ENCODE measurements at regions not wholly inside any gene's neighbourhood (a gene's known extent, or its start where the extent isn't known, plus 50 kb on each side); places are given as distances from the start of the nearest gene placed in this dataset.
"Not testable (repeated sequence)": the region's sequence is repeated elsewhere in the genome, so short reads cannot be mapped to it uniquely, and the experiment has no call there.

- H3K4me1 ChIP-seq (ENCODE audit: control insufficient read depth, insufficient read depth, low read length): no peaks in the 10 kb centered on the region
- H3K4me3 ChIP-seq (ENCODE audit: low read length): no peak overlapping the region
- H3K9me3 ChIP-seq (ENCODE audit: control insufficient read depth, low read length): no peaks in the 10 kb centered on the region
- no peaks in the 10 kb centered on the region for H3K36me3 ChIP-seq (ENCODE audit: control insufficient read depth, insufficient read depth, low read length)
- no peak overlapping the region for H3K9ac ChIP-seq (ENCODE audit: low read length)
- H3K27me3 ChIP-seq (ENCODE audit: control insufficient read depth, insufficient read depth, low read length): no peaks in the 10 kb centered on the region
Observed at GRCh38 chr5:167850911-167851310, 440.5 kb upstream of the WWC1 start.

DNA sequence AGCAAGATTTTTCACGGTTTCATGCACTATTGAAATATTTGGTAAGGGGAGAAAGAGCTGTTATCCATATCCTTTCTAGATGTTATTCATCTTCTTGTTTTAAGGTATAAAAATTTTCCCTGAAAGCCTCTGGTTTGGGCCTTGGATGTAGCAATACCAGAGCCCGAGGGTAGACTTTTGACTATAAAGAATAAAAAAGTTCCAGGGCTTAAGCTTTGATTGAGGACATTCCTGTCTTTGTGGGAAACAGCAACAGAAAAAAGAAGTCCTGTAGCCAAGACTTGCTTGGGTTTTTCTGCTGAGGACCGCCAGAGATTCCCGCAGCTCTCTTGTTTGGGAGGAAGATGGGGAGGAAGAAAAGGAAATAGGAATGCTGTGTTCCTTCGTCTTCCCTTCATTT, 440.0 kb upstream of the WWC1 start:
- Histone ChIP-seq H3K4me1 (ENCODE audit: control insufficient read depth, insufficient read depth, low read length) (no peaks in the 10 kb centered on the region), H3K4me3 (ENCODE audit: low read length) (no peak overlapping the region), H3K9ac (ENCODE audit: low read length) (no peak overlapping the region), H3K9me3 (ENCODE audit: control insufficient read depth, low read length) (no peaks in the 10 kb centered on the region), H3K36me3 (ENCODE audit: control insufficient read depth, insufficient read depth, low read length) (no peaks in the 10 kb centered on the region), H3K27me3 (ENCODE audit: control insufficient read depth, insufficient read depth, low read length) (no peaks in the 10 kb centered on the region)

DNA sequence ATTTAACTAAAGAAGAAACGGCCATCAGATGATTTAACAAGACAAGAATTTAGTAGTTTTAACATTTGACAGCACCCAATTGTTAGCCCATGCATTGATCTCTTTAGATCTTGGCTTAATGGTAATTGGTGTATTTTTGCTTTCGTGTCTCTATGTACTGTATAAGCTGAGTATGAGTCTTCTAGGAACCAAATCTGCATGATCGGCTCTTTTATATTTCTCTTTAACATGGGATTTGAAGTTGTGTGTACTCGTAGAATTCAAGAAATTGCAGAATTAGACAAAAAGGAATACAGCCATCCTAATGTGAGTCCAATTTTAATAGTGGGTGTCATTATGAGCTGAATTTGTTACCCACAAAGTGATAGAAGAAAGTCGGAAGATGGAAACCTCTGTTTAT, 438.9 kb upstream of the WWC1 start:
- H3K36me3 ChIP-seq (ENCODE audit: control insufficient read depth, insufficient read depth, low read length): no peaks in the 10 kb centered on the region
- no peaks in the 10 kb centered on the region for H3K27me3 ChIP-seq (ENCODE audit: control insufficient read depth, insufficient read depth, low read length)
- H3K9ac ChIP-seq (ENCODE audit: low read length): no peak overlapping the region
- no peaks in the 10 kb centered on the region for H3K9me3 ChIP-seq (ENCODE audit: control insufficient read depth, low read length)
- no peaks in the 10 kb centered on the region for H3K4me1 ChIP-seq (ENCODE audit: control insufficient read depth, insufficient read depth, low read length)
- H3K4me3 ChIP-seq (ENCODE audit: low read length): no peak overlapping the region

DNA sequence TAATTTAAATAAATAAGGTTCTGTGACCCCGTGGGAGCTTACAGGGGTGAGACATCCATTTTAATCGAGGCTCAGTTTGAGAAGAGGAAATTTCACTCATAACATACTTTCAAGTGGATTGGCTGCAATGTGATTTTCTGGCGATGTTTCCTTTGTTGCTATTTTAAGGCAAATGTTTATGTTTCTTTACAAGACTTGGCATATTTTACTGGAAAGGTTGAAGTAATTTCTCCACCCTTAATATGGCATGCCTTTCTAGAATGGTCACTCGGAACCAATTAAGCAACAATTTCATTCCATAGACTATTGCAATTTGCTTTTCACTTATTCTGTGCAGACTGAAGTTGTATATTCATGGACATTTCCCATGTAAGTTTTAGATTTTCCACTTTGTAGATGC, 438.0 kb upstream of the WWC1 start:
- Histone ChIP-seq H3K9me3 (ENCODE audit: control insufficient read depth, low read length) (no peaks in the 10 kb centered on the region), H3K4me1 (ENCODE audit: control insufficient read depth, insufficient read depth, low read length) (no peaks in the 10 kb centered on the region), H3K9ac (ENCODE audit: low read length) (no peak overlapping the region), H3K27me3 (ENCODE audit: control insufficient read depth, insufficient read depth, low read length) (no peaks in the 10 kb centered on the region), H3K36me3 (ENCODE audit: control insufficient read depth, insufficient read depth, low read length) (no peaks in the 10 kb centered on the region), H3K4me3 (ENCODE audit: low read length) (no peak overlapping the region)

GRCh38 chr5:167855818-167856217, 435.6 kb upstream of the WWC1 start:
- no peak overlapping the region for H3K9ac ChIP-seq (ENCODE audit: low read length)
- no peaks in the 10 kb centered on the region for H3K9me3 ChIP-seq (ENCODE audit: control insufficient read depth, low read length)
- H3K4me1 ChIP-seq (ENCODE audit: control insufficient read depth, insufficient read depth, low read length): no peaks in the 10 kb centered on the region
- H3K4me3 ChIP-seq (ENCODE audit: low read length): no peak overlapping the region
- no peaks in the 10 kb centered on the region for H3K36me3 ChIP-seq (ENCODE audit: control insufficient read depth, insufficient read depth, low read length)
- no peaks in the 10 kb centered on the region for H3K27me3 ChIP-seq (ENCODE audit: control insufficient read depth, insufficient read depth, low read length)

- H3K9ac ChIP-seq (ENCODE audit: low read length): no peak overlapping the region
- H3K4me3 ChIP-seq (ENCODE audit: low read length): no peak overlapping the region
- no peaks in the 10 kb centered on the region for H3K9me3 ChIP-seq (ENCODE audit: control insufficient read depth, low read length)
- no peaks in the 10 kb centered on the region for H3K27me3 ChIP-seq (ENCODE audit: control insufficient read depth, insufficient read depth, low read length)
- H3K4me1 ChIP-seq (ENCODE audit: control insufficient read depth, insufficient read depth, low read length): no peaks in the 10 kb centered on the region
- H3K36me3 ChIP-seq (ENCODE audit: control insufficient read depth, insufficient read depth, low read length): no peaks in the 10 kb centered on the region
Observed at GRCh38 chr5:167857321-167857720, 434.1 kb upstream of the WWC1 start.

DNA sequence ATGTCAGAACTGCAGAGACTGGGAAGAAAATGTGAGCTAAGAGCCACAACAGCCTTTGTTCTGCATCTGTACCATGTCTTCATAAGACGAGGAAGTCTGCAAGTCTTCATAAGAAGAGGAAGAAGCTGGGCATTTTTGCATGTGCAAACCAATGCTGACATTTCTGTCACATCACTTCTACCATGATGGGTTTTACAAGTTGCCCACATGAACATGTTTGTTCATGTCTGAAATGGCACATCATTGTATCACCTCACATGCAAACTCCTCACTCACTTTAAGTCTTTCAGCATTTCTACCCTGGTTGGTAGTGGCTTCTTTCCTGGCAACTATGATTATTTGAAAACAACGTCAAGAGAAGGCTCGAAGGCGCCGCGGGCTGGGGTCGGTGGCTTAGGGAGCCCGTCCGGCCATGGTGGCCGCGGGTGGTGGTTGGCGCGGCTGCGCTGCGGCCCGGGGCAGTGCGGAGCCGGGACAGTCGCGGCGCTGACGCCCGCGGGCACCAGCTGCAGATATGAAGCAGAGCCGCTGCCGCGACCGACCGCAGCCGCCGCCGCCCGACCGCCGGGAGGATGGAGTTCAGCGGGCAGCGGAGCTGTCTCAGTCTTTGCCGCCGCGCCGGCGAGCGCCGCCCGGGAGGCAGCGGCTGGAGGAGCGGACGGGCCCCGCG, 433.1 kb upstream of the WWC1 start:
- H3K4me3 ChIP-seq (ENCODE audit: low read length); H3K9ac ChIP-seq (ENCODE audit: low read length); H3K4me1 ChIP-seq (ENCODE audit: control insufficient read depth, insufficient read depth, low read length); H3K27me3 ChIP-seq (ENCODE audit: control insufficient read depth, insufficient read depth, low read length); H3K9me3 ChIP-seq (ENCODE audit: control insufficient read depth, low read length); H3K36me3 ChIP-seq (ENCODE audit: control insufficient read depth, insufficient read depth, low read length): not testable (repeated sequence)

DNA sequence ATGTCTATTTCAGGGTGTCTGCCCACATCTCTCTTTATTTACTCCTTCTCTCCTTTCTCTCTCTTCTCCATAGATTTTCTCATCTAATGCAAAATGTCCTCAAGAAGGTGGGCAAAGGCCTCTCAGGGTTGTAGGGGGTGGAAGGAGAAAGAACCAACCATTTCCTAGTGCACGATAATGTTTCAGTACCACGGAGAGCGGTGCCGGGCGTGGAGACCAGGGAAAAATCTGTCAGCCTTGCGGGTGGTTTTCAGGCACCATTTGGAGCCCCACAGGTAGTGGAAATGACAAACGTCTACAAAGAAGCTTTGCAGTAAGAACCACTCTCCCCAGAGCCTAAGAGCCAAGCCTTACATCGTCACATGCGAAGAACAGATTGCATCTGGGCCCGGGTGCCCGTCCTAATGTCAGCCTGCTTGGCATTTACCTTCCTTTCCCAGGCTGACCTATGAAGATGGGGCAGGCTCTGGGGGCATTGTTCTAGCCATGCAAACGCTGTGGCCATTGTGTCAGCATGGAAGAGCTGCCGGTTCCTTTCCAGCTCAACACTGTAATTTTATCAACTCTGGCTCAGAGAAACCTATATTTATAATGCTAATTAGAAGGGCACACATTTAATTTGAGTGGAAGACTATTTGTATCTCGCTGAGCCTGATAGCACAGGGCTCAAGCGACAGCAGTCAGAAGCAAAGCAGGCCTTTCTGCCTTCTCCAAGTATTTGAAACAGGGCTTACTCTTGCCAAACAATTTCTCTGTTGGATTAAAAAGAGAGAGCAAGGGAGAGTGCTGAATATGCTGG, 430.1 kb upstream of the WWC1 start:
- Histone ChIP-seq H3K27me3 (ENCODE audit: control insufficient read depth, insufficient read depth, low read length) (no peaks in the 10 kb centered on the region), H3K9ac (ENCODE audit: low read length) (no peak overlapping the region), H3K36me3 (ENCODE audit: control insufficient read depth, insufficient read depth, low read length) (no peaks in the 10 kb centered on the region), H3K4me1 (ENCODE audit: control insufficient read depth, insufficient read depth, low read length) (no peaks in the 10 kb centered on the region), H3K9me3 (ENCODE audit: control insufficient read depth, low read length) (no peaks in the 10 kb centered on the region), H3K4me3 (ENCODE audit: low read length) (no peak overlapping the region)

GRCh38 chr5:167861928-167862426, 429.5 kb upstream of the WWC1 start:
- Histone ChIP-seq H3K27me3 (ENCODE audit: control insufficient read depth, insufficient read depth, low read length) (no peaks in the 10 kb centered on the region), H3K9me3 (ENCODE audit: control insufficient read depth, low read length) (no peaks in the 10 kb centered on the region), H3K9ac (ENCODE audit: low read length) (no peak overlapping the region), H3K4me1 (ENCODE audit: control insufficient read depth, insufficient read depth, low read length) (no peaks in the 10 kb centered on the region), H3K4me3 (ENCODE audit: low read length) (no peak overlapping the region), H3K36me3 (ENCODE audit: control insufficient read depth, insufficient read depth, low read length) (no peaks in the 10 kb centered on the region)

DNA sequence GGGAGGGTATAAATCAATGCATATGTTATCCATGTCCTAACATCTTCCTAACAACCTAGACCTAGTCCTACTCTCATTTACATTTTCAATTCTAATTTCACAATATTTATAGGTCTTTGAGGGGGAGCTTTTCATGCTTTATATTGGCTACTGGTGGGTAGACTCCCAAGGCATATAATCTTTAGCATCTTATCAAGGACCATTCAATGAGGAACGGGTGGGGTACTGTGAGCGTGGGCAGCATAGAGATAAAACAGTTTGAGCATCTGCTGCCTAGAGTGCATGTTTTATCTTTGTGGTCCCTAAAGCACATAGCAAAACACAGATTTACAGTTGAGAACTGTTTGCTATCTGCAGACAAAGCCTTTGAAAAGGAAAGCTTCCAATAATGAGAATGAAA, 427.6 kb upstream of the WWC1 start:
- Histone ChIP-seq H3K9ac (ENCODE audit: low read length) (no peak overlapping the region), H3K4me3 (ENCODE audit: low read length) (no peak overlapping the region), H3K36me3 (ENCODE audit: control insufficient read depth, insufficient read depth, low read length) (no peaks in the 10 kb centered on the region), H3K9me3 (ENCODE audit: control insufficient read depth, low read length) (no peaks in the 10 kb centered on the region), H3K27me3 (ENCODE audit: control insufficient read depth, insufficient read depth, low read length) (no peaks in the 10 kb centered on the region), H3K4me1 (ENCODE audit: control insufficient read depth, insufficient read depth, low read length) (no peaks in the 10 kb centered on the region)

GRCh38 chr5:167864801-167865200, 426.6 kb upstream of the WWC1 start:
- H3K36me3 ChIP-seq (ENCODE audit: control insufficient read depth, insufficient read depth, low read length): no peaks in the 10 kb centered on the region
- no peaks in the 10 kb centered on the region for H3K9me3 ChIP-seq (ENCODE audit: control insufficient read depth, low read length)
- no peak overlapping the region for H3K4me3 ChIP-seq (ENCODE audit: low read length)
- no peaks in the 10 kb centered on the region for H3K4me1 ChIP-seq (ENCODE audit: control insufficient read depth, insufficient read depth, low read length)
- no peak overlapping the region for H3K9ac ChIP-seq (ENCODE audit: low read length)
- no peaks in the 10 kb centered on the region for H3K27me3 ChIP-seq (ENCODE audit: control insufficient read depth, insufficient read depth, low read length)

- Histone ChIP-seq H3K4me3 (ENCODE audit: low read length) (no peak overlapping the region), H3K4me1 (ENCODE audit: control insufficient read depth, insufficient read depth, low read length) (no peaks in the 10 kb centered on the region), H3K27me3 (ENCODE audit: control insufficient read depth, insufficient read depth, low read length) (no peaks in the 10 kb centered on the region), H3K9me3 (ENCODE audit: control insufficient read depth, low read length) (no peaks in the 10 kb centered on the region), H3K9ac (ENCODE audit: low read length) (no peak overlapping the region), H3K36me3 (ENCODE audit: control insufficient read depth, insufficient read depth, low read length) (no peaks in the 10 kb centered on the region)
Observed at GRCh38 chr5:167866797-167867196, 424.6 kb upstream of the WWC1 start.

All from mucosa of stomach (tissue), 1 donor.